Esophagus muscularis mucosa (tissue), 4 donors: ENCODE measurements at regions not wholly inside any gene's neighbourhood (a gene's known extent, or its start where the extent isn't known, plus 50 kb on each side); places are given as distances from the start of the nearest gene placed in this dataset.

Experiments used
- DNase-seq: peaks from one replicate; pipeline ENCODE4 v3.0.0-alpha.2; 2017; ENCODE audit errors: extremely low spot score
- H3K27ac ChIP-seq, 4 donors: fragments of 200-600 bp; sonication (generic); replicated peaks in 1 of 4; 1 replicate in 3 of 4; 2 replicates in 1 of 4; pipeline ENCODE4 v1.5.1; 2016 to 2019; ENCODE audit warnings: mild to moderate bottlenecking in 1 of 4
- H3K27me3 ChIP-seq, 4 donors: fragments of 200-600 bp; sonication (generic); one replicate each; pipeline versions ENCODE4 v1.5.1 to v1.6.0; 2016 to 2019
- H3K36me3 ChIP-seq, 4 donors: fragments of 200-600 bp; sonication (generic); one replicate each; pipeline ENCODE4 v1.5.1; 2016 to 2019
- H3K4me1 ChIP-seq, 4 donors: fragments of 200-600 bp; sonication (generic); one replicate each; pipeline ENCODE4 v1.5.1; 2016 to 2019
- H3K4me3 ChIP-seq, 4 donors: fragments of 200-600 bp; sonication (generic); 1 replicate in 2 of 4; 2 replicates in 2 of 4; pipeline ENCODE4 v1.5.1; 2016 to 2019; ENCODE audit warnings: mild to moderate bottlenecking in 4 of 4, moderate library complexity in 1 of 4
- H3K9me3 ChIP-seq, 4 donors: fragments of 200-600 bp; sonication (generic); 1 replicate in 3 of 4; 2 replicates in 1 of 4; pipeline ENCODE4 v1.5.1; 2016 to 2019
- EP300 ChIP-seq: sonication (generic); formaldehyde crosslinking; IDR thresholded peaks from one replicate; pipeline ENCODE4 v1.6.1; 2017; ENCODE audit warnings: antibody characterized with exemption
- POLR2A ChIP-seq: fragments of 450-650 bp; IDR thresholded peaks from one replicate; pipeline ENCODE4 v1.6.1; 2017; ENCODE audit warnings: antibody characterized with exemption, moderate library complexity, mild to moderate bottlenecking, low read depth
- POLR2AphosphoS5 ChIP-seq, 2 donors: sonication (generic); formaldehyde crosslinking; IDR thresholded peaks; one replicate each; pipeline ENCODE4 v1.6.1; 2017; ENCODE audit warnings: antibody characterized with exemption in 2 of 2
- WGBS: methylation state at CpG from one replicate; pipeline ENCODE4 v1.1.5; 2018; 5-methylcytosine and 5-hydroxymethylcytosine counted together
- intact Hi-C: fragments of 100-400 bp; cut with DNase I; formaldehyde crosslinking; loops from one replicate; pipeline ENCODE4 v1.15.1; 2023
- TF ChIP-seq, protein P1 (sequence below), 3 experiments: fragments of 200-600 bp in 2 of 3; fragments of 450-650 bp in 1 of 3; sonication (generic) in 2 of 3; IDR thresholded peaks; one replicate each; pipeline ENCODE4 v1.5.1; 2017 to 2019; ENCODE audit warnings: antibody characterized with exemption in 3 of 3, mild to moderate bottlenecking in 2 of 3, moderate library complexity in 1 of 3

- no peak overlapping the region for H3K4me3 ChIP-seq
- peaks cover 5 to 8% (median 7%) of the 10 kb centered on the region in 4 donors for H3K4me1 ChIP-seq
- DNase-seq: no peak
- no peaks in the 10 kb centered on the region for H3K9me3 ChIP-seq
- intact Hi-C loops: no loop called here
- WGBS: 85% methylated on average over 8 of the region's 11 CpGs
- H3K36me3 ChIP-seq: no peaks in the 10 kb centered on the region
- peaks cover 7 to 87% (median 29%) of the 10 kb centered on the region in 4 donors for H3K27me3 ChIP-seq
- TF ChIP-seq POLR2A (no peak), POLR2AphosphoS5 (IDR thresholded peaks at IDR 0.05) (no peak), EP300 (no peak)
- TF ChIP-seq, protein P1, sequence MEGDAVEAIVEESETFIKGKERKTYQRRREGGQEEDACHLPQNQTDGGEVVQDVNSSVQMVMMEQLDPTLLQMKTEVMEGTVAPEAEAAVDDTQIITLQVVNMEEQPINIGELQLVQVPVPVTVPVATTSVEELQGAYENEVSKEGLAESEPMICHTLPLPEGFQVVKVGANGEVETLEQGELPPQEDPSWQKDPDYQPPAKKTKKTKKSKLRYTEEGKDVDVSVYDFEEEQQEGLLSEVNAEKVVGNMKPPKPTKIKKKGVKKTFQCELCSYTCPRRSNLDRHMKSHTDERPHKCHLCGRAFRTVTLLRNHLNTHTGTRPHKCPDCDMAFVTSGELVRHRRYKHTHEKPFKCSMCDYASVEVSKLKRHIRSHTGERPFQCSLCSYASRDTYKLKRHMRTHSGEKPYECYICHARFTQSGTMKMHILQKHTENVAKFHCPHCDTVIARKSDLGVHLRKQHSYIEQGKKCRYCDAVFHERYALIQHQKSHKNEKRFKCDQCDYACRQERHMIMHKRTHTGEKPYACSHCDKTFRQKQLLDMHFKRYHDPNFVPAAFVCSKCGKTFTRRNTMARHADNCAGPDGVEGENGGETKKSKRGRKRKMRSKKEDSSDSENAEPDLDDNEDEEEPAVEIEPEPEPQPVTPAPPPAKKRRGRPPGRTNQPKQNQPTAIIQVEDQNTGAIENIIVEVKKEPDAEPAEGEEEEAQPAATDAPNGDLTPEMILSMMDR (IDR thresholded peaks at IDR 0.05): no peak
- no peak overlapping the region for H3K27ac ChIP-seq
These were observed 55.5 kb upstream of the DLX4 start for GRCh38 chr17:49913226-49914095.

GRCh38 chr17:49914096-49914490, 54.9 kb upstream of the DLX4 start:
- intact Hi-C loops: no loop called here
- Histone ChIP-seq H3K4me3 (no peak overlapping the region), H3K4me1 (peaks cover 5 to 8% (median 7%) of the 10 kb centered on the region in 4 donors), H3K9me3 (no peaks in the 10 kb centered on the region), H3K27ac (no peak overlapping the region), H3K36me3 (no peaks in the 10 kb centered on the region), H3K27me3 (peaks cover 7 to 81% (median 28%) of the 10 kb centered on the region in 4 donors)
- 62% methylated on average over 4 of the region's 4 CpGs for WGBS
- no peak for TF ChIP-seq EP300
- no peak for DNase-seq

DNA sequence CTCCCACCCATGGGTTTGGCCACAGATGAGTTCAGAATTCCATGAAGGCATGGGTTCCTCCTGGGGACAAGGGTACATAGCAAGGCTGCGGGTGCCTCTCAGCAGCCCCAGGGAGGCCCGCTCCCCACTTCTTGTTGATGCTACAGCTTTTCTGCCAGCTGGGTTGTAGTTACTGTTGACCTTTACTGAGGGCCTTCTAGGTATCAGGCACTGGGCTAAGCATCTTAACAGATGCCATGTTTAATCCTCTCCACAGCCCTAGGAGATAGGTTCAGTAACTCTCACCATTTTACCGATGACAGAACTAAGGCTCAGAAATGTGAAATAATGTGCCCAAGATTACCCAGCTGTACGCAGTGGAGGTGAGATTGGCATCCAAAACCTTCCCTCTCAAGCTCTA, 54.3 kb upstream of the DLX4 start:
- Histone ChIP-seq H3K9me3 (no peaks in the 10 kb centered on the region), H3K36me3 (no peaks in the 10 kb centered on the region), H3K27me3 (peaks cover 7 to 75% (median 25%) of the 10 kb centered on the region in 4 donors), H3K27ac (no peak overlapping the region), H3K4me3 (no peak overlapping the region), H3K4me1 (peaks cover 5 to 8% (median 7%) of the 10 kb centered on the region in 4 donors)
- DNase-seq: no peak
- TF ChIP-seq, protein P1 (IDR thresholded peaks at IDR 0.05): no peak
- TF ChIP-seq POLR2A (no peak), POLR2AphosphoS5 (IDR thresholded peaks at IDR 0.05) (no peak), EP300 (no peak)
- intact Hi-C loops: no loop called here
- 92% methylated on average over 2 of the region's 4 CpGs for WGBS

GRCh38 chr17:49915260-49915659, 53.7 kb upstream of the DLX4 start:
- Histone ChIP-seq H3K4me3 (no peak overlapping the region), H3K27me3 (peaks cover 3 to 69% (median 19%) of the 10 kb centered on the region in 4 donors), H3K36me3 (no peaks in the 10 kb centered on the region), H3K4me1 (peaks cover 3 to 5% (median 4%) of the 10 kb centered on the region in 4 donors), H3K9me3 (no peaks in the 10 kb centered on the region), H3K27ac (no peak overlapping the region)
- 56% methylated on average over 3 of the region's 3 CpGs for WGBS
- intact Hi-C loops: no loop called here
- DNase-seq: no peak
- TF ChIP-seq, protein P1 (IDR thresholded peaks at IDR 0.05): no peak
- no peak for TF ChIP-seq EP300
- TF ChIP-seq POLR2AphosphoS5 (IDR thresholded peaks at IDR 0.05): no peak
- no peak for TF ChIP-seq POLR2A

DNA sequence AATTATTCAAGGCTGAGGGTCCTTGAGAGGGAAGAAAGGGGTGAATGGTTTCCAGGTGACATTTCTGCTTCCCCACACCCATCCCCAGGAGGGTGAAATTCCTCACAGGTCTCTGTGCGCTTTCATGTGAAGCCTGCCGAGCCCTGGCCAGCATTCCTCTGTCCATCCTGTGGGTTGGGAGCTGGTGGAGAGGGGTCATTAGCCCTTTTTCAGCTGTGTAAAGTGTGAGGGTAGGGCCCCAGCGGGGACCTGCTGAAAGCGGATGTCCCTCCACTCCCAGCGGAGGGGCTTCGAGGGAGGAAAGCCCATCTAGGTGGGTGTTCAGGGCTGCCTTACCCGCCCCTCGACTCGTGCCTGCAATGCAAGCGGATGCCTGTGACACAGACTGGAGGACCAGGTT, 53.3 kb upstream of the DLX4 start:
- TF ChIP-seq POLR2A (no peak), EP300 (no peak), POLR2AphosphoS5 (IDR thresholded peaks at IDR 0.05) (no peak)
- TF ChIP-seq, protein P1 (IDR thresholded peaks at IDR 0.05): no peak
- 55% methylated on average over 7 of the region's 10 CpGs for WGBS
- intact Hi-C loops: no loop called here
- no peaks in the 10 kb centered on the region for H3K36me3 ChIP-seq
- no peak overlapping the region for H3K4me3 ChIP-seq
- no peaks in the 10 kb centered on the region for H3K9me3 ChIP-seq
- H3K4me1 ChIP-seq: peaks cover 0 to under 1% (median 0%) of the 10 kb centered on the region in 4 donors
- peaks cover 0 to 65% (median 15%) of the 10 kb centered on the region in 4 donors for H3K27me3 ChIP-seq
- no peak overlapping the region for H3K27ac ChIP-seq
- no peak for DNase-seq
